Thyroid gland (tissue), 4 donors: ENCODE measurements at regions not wholly inside any gene's neighbourhood (a gene's known extent, or its start where the extent isn't known, plus 50 kb on each side); places are given as distances from the start of the nearest gene placed in this dataset.

Source experiments
- DNase-seq, 2 donors: peaks; one replicate each; pipeline ENCODE4 v3.0.0-alpha.2; 2019
- H3K27ac ChIP-seq, 3 donors: fragments of 200-600 bp; sonication (generic); 1 replicate in 2 of 3; 2 replicates in 1 of 3; pipeline ENCODE4 v1.5.1; 2016 to 2019; ENCODE audit warnings: mild to moderate bottlenecking in 1 of 3, moderate library complexity in 1 of 3
- H3K27me3 ChIP-seq: fragments of 200-600 bp; sonication (generic); one replicate; pipeline ENCODE4 v1.5.1; 2019
- H3K36me3 ChIP-seq, 2 donors: fragments of 200-600 bp; sonication (generic); one replicate each; pipeline ENCODE4 v1.5.1; 2016 to 2019
- H3K4me1 ChIP-seq, 2 donors: fragments of 200-600 bp; sonication (generic); one replicate each; pipeline ENCODE4 v1.5.1; 2017 to 2019
- H3K4me3 ChIP-seq, 3 donors: fragments of 200-600 bp; sonication (generic); replicated peaks in 1 of 3; 1 replicate in 2 of 3; 2 replicates in 1 of 3; pipeline ENCODE4 v1.5.1; 2016; ENCODE audit warnings: mild to moderate bottlenecking in 1 of 3
- H3K9me3 ChIP-seq: fragments of 200-600 bp; sonication (generic); one replicate; pipeline ENCODE4 v1.5.1; 2017
- POLR2A ChIP-seq, 2 donors: fragments of 450-650 bp; IDR thresholded peaks; one replicate each; pipeline ENCODE4 v1.6.1; 2017; ENCODE audit warnings: antibody characterized with exemption in 2 of 2, mild to moderate bottlenecking in 2 of 2, moderate library complexity in 1 of 2
- WGBS, 2 donors: methylation state at CpG; one replicate each; pipeline ENCODE4 v1.1.5; 2017; 5-methylcytosine and 5-hydroxymethylcytosine counted together
- intact Hi-C: fragments of 100-400 bp; cut with DNase I; formaldehyde crosslinking; loops from one replicate; pipeline ENCODE4 v1.15.1; 2023
- TF ChIP-seq, protein P1 (sequence below), 6 experiments: fragments of 200-600 bp in 3 of 6; fragments of 450-650 bp in 3 of 6; sonication (generic) in 3 of 6; IDR thresholded peaks; one replicate each; pipeline ENCODE4 v1.5.1; 2016 to 2019; ENCODE audit warnings: antibody characterized with exemption in 6 of 6, mild to moderate bottlenecking in 2 of 6, inconsistent platforms in 1 of 6, moderate library complexity in 1 of 6

GRCh38 chr15:29962407-29962806, 120.3 kb upstream of the GOLGA8J start:
- H3K36me3 ChIP-seq, result no peaks in the 10 kb centered on the region
- H3K4me1 ChIP-seq, result no peaks in the 10 kb centered on the region
- WGBS, 2 donors, result 78 to 80% methylated on average over 1 of the region's 1 CpG
- intact Hi-C loops, result no loop called here
- TF ChIP-seq, protein P1, sequence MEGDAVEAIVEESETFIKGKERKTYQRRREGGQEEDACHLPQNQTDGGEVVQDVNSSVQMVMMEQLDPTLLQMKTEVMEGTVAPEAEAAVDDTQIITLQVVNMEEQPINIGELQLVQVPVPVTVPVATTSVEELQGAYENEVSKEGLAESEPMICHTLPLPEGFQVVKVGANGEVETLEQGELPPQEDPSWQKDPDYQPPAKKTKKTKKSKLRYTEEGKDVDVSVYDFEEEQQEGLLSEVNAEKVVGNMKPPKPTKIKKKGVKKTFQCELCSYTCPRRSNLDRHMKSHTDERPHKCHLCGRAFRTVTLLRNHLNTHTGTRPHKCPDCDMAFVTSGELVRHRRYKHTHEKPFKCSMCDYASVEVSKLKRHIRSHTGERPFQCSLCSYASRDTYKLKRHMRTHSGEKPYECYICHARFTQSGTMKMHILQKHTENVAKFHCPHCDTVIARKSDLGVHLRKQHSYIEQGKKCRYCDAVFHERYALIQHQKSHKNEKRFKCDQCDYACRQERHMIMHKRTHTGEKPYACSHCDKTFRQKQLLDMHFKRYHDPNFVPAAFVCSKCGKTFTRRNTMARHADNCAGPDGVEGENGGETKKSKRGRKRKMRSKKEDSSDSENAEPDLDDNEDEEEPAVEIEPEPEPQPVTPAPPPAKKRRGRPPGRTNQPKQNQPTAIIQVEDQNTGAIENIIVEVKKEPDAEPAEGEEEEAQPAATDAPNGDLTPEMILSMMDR (IDR thresholded peaks at IDR 0.05), result no peak
- TF ChIP-seq POLR2A (IDR thresholded peaks at IDR 0.05), result no peak
- no peaks in the 10 kb centered on the region for H3K9me3 ChIP-seq
- H3K4me3 ChIP-seq, result no peak overlapping the region
- H3K27ac ChIP-seq, result no peak overlapping the region
- no peaks in the 10 kb centered on the region for H3K27me3 ChIP-seq
- no peak for DNase-seq

- 82 to 87% methylated on average over 9 of the region's 9 CpGs for WGBS, 2 donors
- Histone ChIP-seq H3K4me3 (no peak overlapping the region), H3K9me3 (no peaks in the 10 kb centered on the region), H3K4me1 (no peaks in the 10 kb centered on the region), H3K36me3 (no peaks in the 10 kb centered on the region), H3K27ac (no peak overlapping the region), H3K27me3 (no peaks in the 10 kb centered on the region)
- DNase-seq, result no peak
- TF ChIP-seq POLR2A (IDR thresholded peaks at IDR 0.05), result no peak
- intact Hi-C loops, result no loop called here
Observed at GRCh38 chr15:29959384-29960137, 123.2 kb upstream of the GOLGA8J start.

- TF ChIP-seq, protein P1 (IDR thresholded peaks at IDR 0.05), result no peak
- TF ChIP-seq POLR2A (IDR thresholded peaks at IDR 0.05), result no peak
- intact Hi-C loops, result no loop called here
- Histone ChIP-seq H3K4me1 (no peaks in the 10 kb centered on the region), H3K4me3 (no peak overlapping the region), H3K36me3 (no peaks in the 10 kb centered on the region), H3K27me3 (no peaks in the 10 kb centered on the region), H3K27ac (no peak overlapping the region), H3K9me3 (no peaks in the 10 kb centered on the region)
- peak; percentile 18 to 22 for DNase-seq
- 28 to 38% methylated on average over 1 of the region's 1 CpG for WGBS, 2 donors
Observed at GRCh38 chr15:29952225-29952624, 130.0 kb upstream of the TJP1 start.

GRCh38 chr15:29945943-29946596, 123.8 kb upstream of the TJP1 start:
- WGBS, 2 donors, result 88 to 93% methylated on average over 9 of the region's 9 CpGs
- Histone ChIP-seq H3K27me3 (no peaks in the 10 kb centered on the region), H3K36me3 (no peaks in the 10 kb centered on the region), H3K27ac (no peak overlapping the region), H3K9me3 (no peaks in the 10 kb centered on the region), H3K4me3 (no peak overlapping the region), H3K4me1 (peaks cover 0 to 5% of the 10 kb centered on the region in 2 donors)
- intact Hi-C loops, result loop anchor here (10.0 kb wide), 1 partner anchor 59 kb away; no protein-coding TSS in a partner anchor
- DNase-seq, result no peak
- TF ChIP-seq, protein P1 (IDR thresholded peaks at IDR 0.05), result no peak
- no peak for TF ChIP-seq POLR2A (IDR thresholded peaks at IDR 0.05)

GRCh38 chr15:29944925-29945324, 122.7 kb upstream of the TJP1 start:
- intact Hi-C loops, result loop anchor here (10.0 kb wide), 1 partner anchor 60 kb away; no protein-coding TSS in a partner anchor

More at GRCh38 chr15:29944925-29945324, 122.7 kb upstream of the TJP1 start:
- no peaks in the 10 kb centered on the region for H3K36me3 ChIP-seq
- no peak overlapping the region for H3K27ac ChIP-seq
- no peaks in the 10 kb centered on the region for H3K9me3 ChIP-seq
- 77 to 87% methylated on average over 2 of the region's 2 CpGs for WGBS, 2 donors
- no peak for TF ChIP-seq POLR2A (IDR thresholded peaks at IDR 0.05)
- TF ChIP-seq, protein P1 (IDR thresholded peaks at IDR 0.05), result no peak
- no peaks in the 10 kb centered on the region for H3K27me3 ChIP-seq
- DNase-seq, result no peak
- H3K4me1 ChIP-seq, result peaks cover 0 to 5% of the 10 kb centered on the region in 2 donors
- no peak overlapping the region for H3K4me3 ChIP-seq
